Mesenchymal stem cell (in vitro differentiated cells and primary cell): ENCODE measurements at regions not wholly inside any gene's neighbourhood (a gene's known extent, or its start where the extent isn't known, plus 50 kb on each side); places are given as distances from the start of the nearest gene placed in this dataset.
"Not testable (repeated sequence)": the region's sequence is repeated elsewhere in the genome, so short reads cannot be mapped to it uniquely, and the experiment has no call there.

ENCODE experiments used
- DNase-seq: peaks from one replicate; pipeline ENCODE4 v3.0.0-alpha.2; 2013
- H2AFZ ChIP-seq: one replicate; pipeline ENCODE4 v1.6.1; 2013; ENCODE audit warnings: low read depth, mild to moderate bottlenecking, control low read depth, inconsistent platforms, low read length, moderate library complexity
- H2AK5ac ChIP-seq: 2 replicates; pipeline ENCODE4 v1.6.1; 2013; ENCODE audit warnings: low read length, moderate library complexity, mild to moderate bottlenecking, inconsistent platforms; ENCODE audit not compliant: severe bottlenecking
- H2BK120ac ChIP-seq: one replicate; pipeline ENCODE4 v1.6.1; 2013; ENCODE audit warnings: low read depth, mild to moderate bottlenecking, inconsistent platforms, low read length, moderate library complexity
- H2BK12ac ChIP-seq, 2 experiments: one replicate each; pipeline ENCODE4 v1.6.1; 2013; ENCODE audit warnings: inconsistent platforms in 2 of 2, low read length in 2 of 2, mild to moderate bottlenecking in 2 of 2, moderate library complexity in 2 of 2, control low read depth in 1 of 2
- H2BK15ac ChIP-seq: one replicate; pipeline ENCODE4 v1.6.1; 2013; ENCODE audit warnings: mild to moderate bottlenecking, low read depth, inconsistent platforms; ENCODE audit not compliant: poor library complexity, severe bottlenecking
- H2BK5ac ChIP-seq: 2 replicates; pipeline ENCODE4 v1.6.1; 2013; ENCODE audit warnings: low read depth, mild to moderate bottlenecking, low read length, control low read depth, inconsistent platforms; ENCODE audit not compliant: poor library complexity, severe bottlenecking
- H3K14ac ChIP-seq, 2 experiments: one replicate each; pipeline ENCODE4 v1.6.1; 2013; ENCODE audit warnings: inconsistent platforms in 2 of 2, low read length in 2 of 2, control low read depth in 1 of 2, mild to moderate bottlenecking in 1 of 2, moderate library complexity in 1 of 2
- H3K18ac ChIP-seq, 2 experiments: one replicate each; pipeline ENCODE4 v1.6.1; 2013; ENCODE audit warnings: inconsistent platforms in 2 of 2, low read length in 2 of 2, control low read depth in 1 of 2, low read depth in 1 of 2, mild to moderate bottlenecking in 1 of 2
- H3K23ac ChIP-seq, 2 experiments: one replicate each; pipeline ENCODE4 v1.6.1; 2013; ENCODE audit warnings: inconsistent platforms in 2 of 2, low read length in 2 of 2, mild to moderate bottlenecking in 2 of 2, moderate library complexity in 2 of 2, control low read depth in 1 of 2
- H3K27ac ChIP-seq: 2 replicates; pipeline ENCODE4 v1.5.1; 2013; ENCODE audit warnings: mild to moderate bottlenecking, moderate library complexity, low read length, control low read depth, inconsistent platforms; ENCODE audit not compliant: poor library complexity, severe bottlenecking
- H3K27me3 ChIP-seq, 2 experiments: 2 replicates each; pipeline versions ENCODE4 v1.6.1 to v1.7.0; 2013; ENCODE audit warnings: low read length in 2 of 2, mild to moderate bottlenecking in 2 of 2, moderate library complexity in 2 of 2, control low read depth in 1 of 2, inconsistent platforms in 1 of 2; ENCODE audit not compliant: control insufficient read depth in 1 of 2, insufficient read depth in 1 of 2
- H3K36me3 ChIP-seq, 2 experiments: 2 replicates each; pipeline versions ENCODE4 v1.6.1 to v1.7.0; 2013; ENCODE audit warnings: low read length in 2 of 2, control low read depth in 1 of 2, inconsistent platforms in 1 of 2, low read depth in 1 of 2, mild to moderate bottlenecking in 1 of 2; ENCODE audit not compliant: insufficient read depth in 2 of 2, control insufficient read depth in 1 of 2
- H3K4ac ChIP-seq, 2 experiments: one replicate each; pipeline ENCODE4 v1.6.1; 2013; ENCODE audit warnings: inconsistent platforms in 2 of 2, low read length in 2 of 2, mild to moderate bottlenecking in 2 of 2, moderate library complexity in 2 of 2, control low read depth in 1 of 2, low read depth in 1 of 2
- H3K4me1 ChIP-seq: 2 replicates; pipeline ENCODE4 v1.6.1; 2013; ENCODE audit warnings: low read depth, low read length, control low read depth; ENCODE audit not compliant: control insufficient read depth, insufficient read depth
- H3K4me2 ChIP-seq: 2 replicates; pipeline ENCODE4 v1.6.1; 2013; ENCODE audit warnings: low read length, mild to moderate bottlenecking, inconsistent platforms; ENCODE audit not compliant: poor library complexity, severe bottlenecking
- H3K4me3 ChIP-seq, 2 experiments: 2 replicates each; pipeline versions ENCODE4 v1.5.1 to v1.7.0; 2013; ENCODE audit warnings: low read length in 2 of 2, mild to moderate bottlenecking in 2 of 2, control low read depth in 1 of 2, low read depth in 1 of 2; ENCODE audit not compliant: insufficient read depth in 1 of 2
- H3K79me1 ChIP-seq: replicated peaks from 2 replicates; pipeline ENCODE4 v1.6.1; 2013; ENCODE audit warnings: mild to moderate bottlenecking, control low read depth, low read length, inconsistent platforms; ENCODE audit not compliant: poor library complexity, severe bottlenecking
- H3K9ac ChIP-seq: 2 replicates; pipeline ENCODE4 v1.7.0; 2013; ENCODE audit warnings: mild to moderate bottlenecking, low read length, moderate library complexity
- H3K9me3 ChIP-seq: 2 replicates; pipeline ENCODE4 v1.7.0; 2013; ENCODE audit warnings: mild to moderate bottlenecking, low read length; ENCODE audit not compliant: control insufficient read depth
- H4K8ac ChIP-seq: one replicate; pipeline ENCODE4 v1.6.1; 2013; ENCODE audit warnings: inconsistent platforms, mild to moderate bottlenecking, low read length, moderate library complexity
- H4K91ac ChIP-seq: one replicate; pipeline ENCODE4 v1.6.1; 2013; ENCODE audit warnings: mild to moderate bottlenecking, low read length, inconsistent platforms
- WGBS: methylation state at CpG from one replicate; pipeline ENCODE4 v1.1.7; 2013; ENCODE audit warnings: mixed read lengths; 5-methylcytosine and 5-hydroxymethylcytosine counted together

- WGBS = 100% methylated on average over 4 of the region's 4 CpGs
- no peak overlapping the region for H3K9ac ChIP-seq
- H3K79me1 ChIP-seq = no peaks in the 10 kb centered on the region
- H2AFZ ChIP-seq = no peak overlapping the region
- no peak overlapping the region for H2BK12ac ChIP-seq
- H4K91ac ChIP-seq = no peak overlapping the region
- no peak overlapping the region for H3K14ac ChIP-seq
- H3K27me3 ChIP-seq = peaks cover 0 to 21% of the 10 kb centered on the region in 2 experiments
- no peak overlapping the region for H3K4ac ChIP-seq
- H3K23ac ChIP-seq = no peak overlapping the region
- no peaks in the 10 kb centered on the region for H3K9me3 ChIP-seq
- H3K4me2 ChIP-seq = no peak overlapping the region
- H4K8ac ChIP-seq = no peak overlapping the region
- no peak overlapping the region for H2BK15ac ChIP-seq
- H3K4me1 ChIP-seq = no peaks in the 10 kb centered on the region
- H3K18ac ChIP-seq = no peak overlapping the region
- H3K4me3 ChIP-seq = no peak overlapping the region
- H3K36me3 ChIP-seq = no peaks in the 10 kb centered on the region
- H2BK5ac ChIP-seq = no peak overlapping the region
- H3K27ac ChIP-seq = no peak overlapping the region
- DNase-seq = no peak
- H2AK5ac ChIP-seq = no peak overlapping the region
- no peak overlapping the region for H2BK120ac ChIP-seq
Measured at GRCh38 chr5:103744159-103744558, 181.6 kb upstream of the NUDT12 start.

GRCh38 chr5:103743421-103743820 lies 180.8 kb upstream of the NUDT12 start:
- Histone ChIP-seq H3K4me1 (no peaks in the 10 kb centered on the region), H2AFZ (no peak overlapping the region), H3K23ac (no peak overlapping the region), H2BK5ac (no peak overlapping the region), H2BK12ac (no peak overlapping the region), H3K4ac (no peak overlapping the region), H3K9me3 (no peaks in the 10 kb centered on the region), H3K79me1 (no peaks in the 10 kb centered on the region), H3K27me3 (peaks cover 0 to 21% of the 10 kb centered on the region in 2 experiments), H2AK5ac (no peak overlapping the region), H2BK120ac (no peak overlapping the region), H3K4me2 (no peak overlapping the region), H4K8ac (no peak overlapping the region), H3K4me3 (no peak overlapping the region), H3K18ac (no peak overlapping the region), H3K27ac (no peak overlapping the region), H3K9ac (no peak overlapping the region), H2BK15ac (no peak overlapping the region), H4K91ac (no peak overlapping the region), H3K36me3 (no peaks in the 10 kb centered on the region), H3K14ac (no peak overlapping the region)
- no peak for DNase-seq
- 83% methylated on average over 1 of the region's 2 CpGs for WGBS

DNA sequence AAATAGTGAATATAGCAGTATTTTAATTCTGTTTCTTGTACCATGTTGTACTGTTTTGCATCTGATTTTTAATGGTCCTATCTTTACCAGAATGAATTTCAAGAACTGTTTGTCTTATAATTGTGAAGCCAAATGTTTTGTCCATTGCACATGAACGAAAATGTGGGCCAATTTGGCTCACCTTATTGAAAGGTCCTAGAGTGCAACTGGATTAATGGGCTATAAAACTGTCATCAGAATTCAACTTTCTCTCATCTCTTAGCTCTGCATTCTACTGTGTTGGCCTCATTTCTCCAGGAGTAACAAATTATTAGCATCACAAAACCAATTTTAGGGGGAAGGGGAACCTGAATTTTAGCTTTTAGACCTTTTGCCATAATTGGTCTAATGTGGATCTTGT lies 179.4 kb upstream of the NUDT12 start:
- no peak overlapping the region for H4K8ac ChIP-seq
- WGBS = 75% methylated on average over 1 of the region's 1 CpG
- H3K9ac ChIP-seq = no peak overlapping the region
- no peak overlapping the region for H3K18ac ChIP-seq
- H3K14ac ChIP-seq = no peak overlapping the region
- no peak overlapping the region for H2BK5ac ChIP-seq
- H2AK5ac ChIP-seq = no peak overlapping the region
- no peaks in the 10 kb centered on the region for H3K36me3 ChIP-seq
- no peaks in the 10 kb centered on the region for H3K9me3 ChIP-seq
- no peak overlapping the region for H2BK120ac ChIP-seq
- no peak overlapping the region for H4K91ac ChIP-seq
- no peaks in the 10 kb centered on the region for H3K79me1 ChIP-seq
- no peaks in the 10 kb centered on the region for H3K4me1 ChIP-seq
- no peak overlapping the region for H3K27ac ChIP-seq
- H2AFZ ChIP-seq = no peak overlapping the region
- H3K4me3 ChIP-seq = no peak overlapping the region
- DNase-seq = no peak
- H3K27me3 ChIP-seq = peaks cover 0 to 12% of the 10 kb centered on the region in 2 experiments
- H3K4me2 ChIP-seq = no peak overlapping the region
- no peak overlapping the region for H3K4ac ChIP-seq
- no peak overlapping the region for H2BK15ac ChIP-seq
- no peak overlapping the region for H2BK12ac ChIP-seq
- no peak overlapping the region for H3K23ac ChIP-seq

DNA sequence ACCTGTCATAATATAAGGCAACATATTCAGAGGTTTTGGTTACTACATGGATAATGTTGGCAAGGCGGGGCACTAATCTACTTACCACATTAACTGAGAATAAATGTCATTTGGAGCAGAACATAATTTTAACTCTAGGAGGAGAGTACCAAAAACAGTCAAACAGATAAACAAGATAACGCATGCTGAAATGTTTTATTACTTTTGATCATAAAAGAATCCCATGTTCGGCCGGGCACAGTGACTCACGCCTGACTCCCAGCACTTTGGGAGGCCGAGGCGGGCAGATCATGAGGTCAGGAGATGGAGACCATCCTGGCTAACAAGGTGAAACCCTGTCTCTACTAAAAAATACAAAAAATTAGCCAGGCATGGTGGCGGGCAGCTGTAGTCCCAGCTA lies 173.8 kb upstream of the NUDT12 start:
- H3K9me3 ChIP-seq, H3K18ac ChIP-seq, H4K91ac ChIP-seq, H2AK5ac ChIP-seq, H2BK5ac ChIP-seq, H3K4me1 ChIP-seq, H2AFZ ChIP-seq, H3K4me3 ChIP-seq, H2BK15ac ChIP-seq, H3K36me3 ChIP-seq, H4K8ac ChIP-seq, H3K4me2 ChIP-seq, H2BK120ac ChIP-seq, H2BK12ac ChIP-seq, H3K79me1 ChIP-seq, H3K23ac ChIP-seq, H3K27ac ChIP-seq, H3K9ac ChIP-seq, H3K4ac ChIP-seq, H3K14ac ChIP-seq, DNase-seq: not testable (repeated sequence)
- 78% methylated on average over 7 of the region's 8 CpGs for WGBS
- peaks cover 0 to 18% of the 10 kb centered on the region in 2 experiments for H3K27me3 ChIP-seq
